ENCODE measurements at regions not wholly inside any gene's neighbourhood (a gene's known extent, or its start where the extent isn't known, plus 50 kb on each side); places are given as distances from the start of the nearest gene placed in this dataset.

DNA sequence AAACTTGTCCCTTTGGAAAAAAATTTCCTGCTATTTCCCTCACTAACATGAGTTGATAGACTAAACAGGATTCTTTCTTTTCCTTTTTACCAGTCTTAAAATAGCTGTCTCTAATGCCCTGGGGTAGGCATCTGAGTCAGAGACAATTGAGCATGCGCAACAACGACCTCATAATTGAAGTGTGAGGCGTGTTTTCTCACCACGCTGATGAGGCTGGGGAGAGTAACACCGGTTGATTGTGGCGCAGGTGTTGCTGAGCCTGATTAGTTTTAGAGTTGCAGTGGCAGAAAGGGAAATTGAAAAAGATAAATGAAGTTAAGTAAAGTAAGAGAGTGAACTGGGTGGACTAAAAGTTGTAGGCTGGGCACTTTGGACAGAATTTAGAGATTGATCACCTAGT, 213.7 kb downstream of the TLR4 start:
- TF ChIP-seq, protein P1, sequence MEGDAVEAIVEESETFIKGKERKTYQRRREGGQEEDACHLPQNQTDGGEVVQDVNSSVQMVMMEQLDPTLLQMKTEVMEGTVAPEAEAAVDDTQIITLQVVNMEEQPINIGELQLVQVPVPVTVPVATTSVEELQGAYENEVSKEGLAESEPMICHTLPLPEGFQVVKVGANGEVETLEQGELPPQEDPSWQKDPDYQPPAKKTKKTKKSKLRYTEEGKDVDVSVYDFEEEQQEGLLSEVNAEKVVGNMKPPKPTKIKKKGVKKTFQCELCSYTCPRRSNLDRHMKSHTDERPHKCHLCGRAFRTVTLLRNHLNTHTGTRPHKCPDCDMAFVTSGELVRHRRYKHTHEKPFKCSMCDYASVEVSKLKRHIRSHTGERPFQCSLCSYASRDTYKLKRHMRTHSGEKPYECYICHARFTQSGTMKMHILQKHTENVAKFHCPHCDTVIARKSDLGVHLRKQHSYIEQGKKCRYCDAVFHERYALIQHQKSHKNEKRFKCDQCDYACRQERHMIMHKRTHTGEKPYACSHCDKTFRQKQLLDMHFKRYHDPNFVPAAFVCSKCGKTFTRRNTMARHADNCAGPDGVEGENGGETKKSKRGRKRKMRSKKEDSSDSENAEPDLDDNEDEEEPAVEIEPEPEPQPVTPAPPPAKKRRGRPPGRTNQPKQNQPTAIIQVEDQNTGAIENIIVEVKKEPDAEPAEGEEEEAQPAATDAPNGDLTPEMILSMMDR (conservative IDR thresholded peaks at IDR 0.05 in 1 of 2, IDR thresholded peaks at IDR 0.05 in 1 of 2; ENCODE audit: low read depth in 1 of 2, low read length in 2 of 2), result no peak
- TF ChIP-seq EZH2 (IDR thresholded peaks at IDR 0.05; ENCODE audit: low read length, missing control alignments), result no peak
